Calu3 (cell line): ENCODE measurements at regions not wholly inside any gene's neighbourhood (a gene's known extent, or its start where the extent isn't known, plus 50 kb on each side); places are given as distances from the start of the nearest gene placed in this dataset.

Experiments used
- BruUV-seq: library from RNA; stranded (reverse); fragments of 400-500 nt; replicated peaks from 2 replicates; lab custom pipeline; 2021; lab: Mats Ljungman, UMichigan
- CTCF ChIA-PET: fragments of 300-600 bp; sonication (Branson Sonifier 250); formaldehyde crosslinking; loops from one replicate; lab custom pipeline; 2022; ENCODE audit warnings: antibody characterized with exemption; lab: Charles Lee
- DNase-seq: peaks from one replicate; pipeline ENCODE4 v3.0.0; 2022
- H3K27ac Mint-ChIP-seq: one replicate; pipeline ENCODE4 v1.8.0; 2022; ENCODE audit warnings: mixed read lengths; ENCODE audit not compliant: unreplicated experiment
- H3K27me3 Mint-ChIP-seq: one replicate; pipeline ENCODE4 v1.8.0; 2022; ENCODE audit warnings: mixed read lengths; ENCODE audit not compliant: unreplicated experiment
- H3K36me3 Mint-ChIP-seq: one replicate; pipeline ENCODE4 v1.8.0; 2022; ENCODE audit warnings: mild to moderate bottlenecking, moderate library complexity, mixed read lengths; ENCODE audit not compliant: insufficient read depth, unreplicated experiment
- H3K4me1 Mint-ChIP-seq: one replicate; pipeline ENCODE4 v1.8.0; 2022; ENCODE audit warnings: mild to moderate bottlenecking, low read depth, mixed read lengths; ENCODE audit not compliant: unreplicated experiment
- H3K4me3 Mint-ChIP-seq: one replicate; pipeline ENCODE4 v1.8.0; 2022; ENCODE audit warnings: mild to moderate bottlenecking, low read depth, moderate library complexity, mixed read lengths; ENCODE audit not compliant: unreplicated experiment
- H3K9me3 Mint-ChIP-seq: one replicate; pipeline ENCODE4 v1.8.0; 2022; ENCODE audit warnings: low read depth, mixed read lengths; ENCODE audit not compliant: unreplicated experiment
- CTCF ChIP-seq: fragments of 200-600 bp; IDR thresholded peaks from one replicate; pipeline ENCODE4 v1.8.0; 2022; ENCODE audit warnings: antibody characterized with exemption; ENCODE audit not compliant: unreplicated experiment
- intact Hi-C: fragments of 100-400 bp; cut with micrococcal nuclease; formaldehyde crosslinking; loops from one replicate; pipeline ENCODE4 v1.10.0; 2022; ENCODE audit not compliant: unreplicated experiment

- no TSS peak for BruUV-seq
- Mint-ChIP-seq H3K27ac (no peak overlapping the region), H3K4me1 (no peaks in the 10 kb centered on the region), H3K9me3 (peaks cover 7% of the 10 kb centered on the region), H3K36me3 (no peaks in the 10 kb centered on the region), H3K4me3 (no peak overlapping the region), H3K27me3 (no peaks in the 10 kb centered on the region)
- DNase-seq, result no peak
- TF ChIP-seq CTCF, result no peak
- CTCF ChIA-PET, result no interaction called here
- intact Hi-C loops, result no loop called here
Observed at GRCh38 chr14:84425968-84426367, 1104.0 kb upstream of the FLRT2 start.

GRCh38 chr14:84432676-84433075 is 1097.3 kb upstream of the FLRT2 start:
- Mint-ChIP-seq H3K27me3 (no peaks in the 10 kb centered on the region), H3K9me3 (peaks cover 6% of the 10 kb centered on the region), H3K36me3 (no peaks in the 10 kb centered on the region), H3K27ac (no peak overlapping the region), H3K4me1 (no peaks in the 10 kb centered on the region), H3K4me3 (no peak overlapping the region)
- intact Hi-C loops, result no loop called here
- BruUV-seq, result no TSS peak
- no peak for DNase-seq
- no peak for TF ChIP-seq CTCF
- CTCF ChIA-PET, result no interaction called here

GRCh38 chr14:84433961-84434360 is 1096.0 kb upstream of the FLRT2 start:
- Mint-ChIP-seq H3K27me3 (no peaks in the 10 kb centered on the region), H3K36me3 (no peaks in the 10 kb centered on the region), H3K9me3 (peaks cover 6% of the 10 kb centered on the region), H3K4me3 (no peak overlapping the region), H3K4me1 (no peaks in the 10 kb centered on the region), H3K27ac (no peak overlapping the region)
- BruUV-seq, result no TSS peak
- DNase-seq, result no peak
- TF ChIP-seq CTCF, result no peak
- intact Hi-C loops, result no loop called here
- CTCF ChIA-PET, result no interaction called here

GRCh38 chr14:84435820-84436324 is 1094.1 kb upstream of the FLRT2 start:
- intact Hi-C loops, result no loop called here
- Mint-ChIP-seq H3K27me3 (no peaks in the 10 kb centered on the region), H3K9me3 (peaks cover 5% of the 10 kb centered on the region), H3K27ac (no peak overlapping the region), H3K36me3 (no peaks in the 10 kb centered on the region), H3K4me3 (no peak overlapping the region), H3K4me1 (no peaks in the 10 kb centered on the region)
- no peak for DNase-seq
- no peak for TF ChIP-seq CTCF
- CTCF ChIA-PET, result no interaction called here
- BruUV-seq, result no TSS peak
